Upper lobe of left lung (tissue), 6 donors: ENCODE measurements at regions not wholly inside any gene's neighbourhood (a gene's known extent, or its start where the extent isn't known, plus 50 kb on each side); places are given as distances from the start of the nearest gene placed in this dataset.

ENCODE experiments used
- ATAC-seq, 2 donors: fragments of 200-7000 bp; cut with Tn5 transposase; one replicate each; pipeline ENCODE4 v1.9.1; 2022; ENCODE audit warnings: mild to moderate bottlenecking in 2 of 2, moderate library complexity in 2 of 2; ENCODE audit not compliant: low FRiP score in 2 of 2
- DNase-seq, 2 donors: peaks; one replicate each; pipeline ENCODE4 v3.0.0-alpha.2; 2019 to 2020
- H3K27ac ChIP-seq, 4 donors: fragments of 200-600 bp; sonication (generic); one replicate each; pipeline ENCODE4 v1.5.1; 2016 to 2019
- H3K27me3 ChIP-seq, 4 donors: fragments of 200-600 bp; sonication (generic); one replicate each; pipeline ENCODE4 v1.5.1; 2017 to 2019
- H3K36me3 ChIP-seq, 4 donors: fragments of 200-600 bp; sonication (generic); one replicate each; pipeline ENCODE4 v1.5.1; 2016 to 2019
- H3K4me1 ChIP-seq, 4 donors: fragments of 200-600 bp; sonication (generic); one replicate each; pipeline ENCODE4 v1.5.1; 2018 to 2019
- H3K4me3 ChIP-seq, 4 donors: fragments of 200-600 bp; sonication (generic); one replicate each; pipeline ENCODE4 v1.5.1; 2017 to 2019; ENCODE audit warnings: mild to moderate bottlenecking in 2 of 4, moderate library complexity in 1 of 4
- H3K9me3 ChIP-seq, 4 donors: fragments of 200-600 bp; sonication (generic); one replicate each; pipeline ENCODE4 v1.5.1; 2018 to 2019
- EP300 ChIP-seq, 4 donors: sonication (generic); formaldehyde crosslinking; IDR thresholded peaks; one replicate each; pipeline ENCODE4 v1.5.1; 2017; ENCODE audit warnings: antibody characterized with exemption in 4 of 4, control low read depth in 2 of 4
- POLR2A ChIP-seq, 4 donors: fragments of 450-650 bp; IDR thresholded peaks; one replicate each; pipeline ENCODE4 v1.5.1; 2016 to 2017; ENCODE audit warnings: antibody characterized with exemption in 4 of 4, mild to moderate bottlenecking in 2 of 4
- POLR2AphosphoS5 ChIP-seq, 2 donors: sonication (generic); formaldehyde crosslinking; IDR thresholded peaks; one replicate each; pipeline ENCODE4 v1.5.1; 2017; ENCODE audit warnings: antibody characterized with exemption in 2 of 2
- WGBS, 2 donors: methylation state at CpG; one replicate each; pipeline ENCODE4 v1.1.5; 2017 to 2018; 5-methylcytosine and 5-hydroxymethylcytosine counted together
- TF ChIP-seq, protein P1 (sequence below), 6 experiments: fragments of 450-650 bp in 4 of 6; fragments of 200-600 bp in 2 of 6; sonication (generic) in 2 of 6; IDR thresholded peaks; one replicate each; pipeline ENCODE4 v1.5.1; 2016 to 2019; ENCODE audit warnings: antibody characterized with exemption in 6 of 6
- donor health status: DM: no; HTN: no; CAD: no; lungs with moderate emphysema.
- donor health status: DM: no; HTN: yes; CAD: no; lungs with severe emphysema.

DNA sequence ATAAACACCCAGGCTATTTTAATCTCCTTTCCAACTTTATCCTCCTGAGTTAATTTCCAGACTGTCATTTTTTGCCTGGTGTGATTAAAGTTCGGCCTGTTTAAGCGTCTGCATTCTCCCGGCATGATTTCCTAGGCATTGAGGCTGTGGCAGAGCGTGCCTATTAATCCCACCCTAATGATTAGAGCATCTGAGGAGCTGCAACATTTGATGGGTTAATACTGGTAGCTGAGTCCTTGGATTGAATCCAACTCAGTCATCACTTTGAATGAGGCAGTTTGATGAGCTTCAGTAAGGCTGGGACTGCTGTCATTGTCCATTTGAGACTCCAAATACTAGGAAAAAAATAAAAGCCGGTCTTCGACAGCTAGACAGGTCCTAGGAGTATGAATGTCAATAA, 882.5 kb downstream of the SLC4A3 start:
- ATAC-seq (no peak), DNase-seq (no peak)
- Histone ChIP-seq H3K27ac (no peak overlapping the region), H3K9me3 (no peaks in the 10 kb centered on the region), H3K4me1 (peaks cover 0 to 3% (median 0%) of the 10 kb centered on the region in 4 donors), H3K4me3 (no peak overlapping the region), H3K27me3 (no peaks in the 10 kb centered on the region), H3K36me3 (no peaks in the 10 kb centered on the region)
- 84 to 86% methylated on average over 6 of the region's 6 CpGs for WGBS, 2 donors
- TF ChIP-seq, protein P1, sequence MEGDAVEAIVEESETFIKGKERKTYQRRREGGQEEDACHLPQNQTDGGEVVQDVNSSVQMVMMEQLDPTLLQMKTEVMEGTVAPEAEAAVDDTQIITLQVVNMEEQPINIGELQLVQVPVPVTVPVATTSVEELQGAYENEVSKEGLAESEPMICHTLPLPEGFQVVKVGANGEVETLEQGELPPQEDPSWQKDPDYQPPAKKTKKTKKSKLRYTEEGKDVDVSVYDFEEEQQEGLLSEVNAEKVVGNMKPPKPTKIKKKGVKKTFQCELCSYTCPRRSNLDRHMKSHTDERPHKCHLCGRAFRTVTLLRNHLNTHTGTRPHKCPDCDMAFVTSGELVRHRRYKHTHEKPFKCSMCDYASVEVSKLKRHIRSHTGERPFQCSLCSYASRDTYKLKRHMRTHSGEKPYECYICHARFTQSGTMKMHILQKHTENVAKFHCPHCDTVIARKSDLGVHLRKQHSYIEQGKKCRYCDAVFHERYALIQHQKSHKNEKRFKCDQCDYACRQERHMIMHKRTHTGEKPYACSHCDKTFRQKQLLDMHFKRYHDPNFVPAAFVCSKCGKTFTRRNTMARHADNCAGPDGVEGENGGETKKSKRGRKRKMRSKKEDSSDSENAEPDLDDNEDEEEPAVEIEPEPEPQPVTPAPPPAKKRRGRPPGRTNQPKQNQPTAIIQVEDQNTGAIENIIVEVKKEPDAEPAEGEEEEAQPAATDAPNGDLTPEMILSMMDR (IDR thresholded peaks at IDR 0.05), result no peak

GRCh38 chr2:220510668-220511067, 883.2 kb downstream of the SLC4A3 start:
- no peaks in the 10 kb centered on the region for H3K4me1 ChIP-seq
- 78 to 92% methylated on average over 3 of the region's 3 CpGs for WGBS, 2 donors

DNA sequence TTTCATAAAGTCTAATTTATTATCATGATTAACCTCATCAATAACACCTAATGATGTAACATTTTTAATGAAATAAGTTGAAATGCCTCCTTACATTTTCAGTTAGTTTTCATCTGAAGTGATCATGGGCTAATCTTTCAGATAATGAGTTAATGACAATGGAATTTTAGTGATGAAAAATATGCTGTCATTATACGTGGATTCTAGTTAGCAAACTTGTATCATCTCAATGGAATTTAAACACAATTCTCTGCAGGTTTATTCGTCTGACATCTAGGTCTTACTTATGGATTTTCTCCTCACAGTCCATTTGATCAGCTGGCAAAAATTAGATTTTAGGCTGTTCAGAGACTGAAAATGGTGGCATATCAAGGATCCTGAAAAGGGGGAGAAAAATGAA, 885.0 kb downstream of the SLC4A3 start:
- 46 to 48% methylated on average over 2 of the region's 2 CpGs for WGBS, 2 donors
- Histone ChIP-seq H3K4me1 (no peaks in the 10 kb centered on the region), H3K27ac (no peak overlapping the region), H3K27me3 (no peaks in the 10 kb centered on the region), H3K9me3 (no peaks in the 10 kb centered on the region), H3K36me3 (no peaks in the 10 kb centered on the region), H3K4me3 (no peak overlapping the region)
- DNase-seq (no peak), ATAC-seq (no peak)
- TF ChIP-seq POLR2AphosphoS5 (IDR thresholded peaks at IDR 0.05) (no peak), POLR2A (IDR thresholded peaks at IDR 0.05) (no peak), EP300 (IDR thresholded peaks at IDR 0.05) (no peak)
- TF ChIP-seq, protein P1 (IDR thresholded peaks at IDR 0.05), result no peak

More at GRCh38 chr2:220510668-220511067, 883.2 kb downstream of the SLC4A3 start:
- ATAC-seq (no peak), DNase-seq (no peak)
- Histone ChIP-seq H3K36me3 (no peaks in the 10 kb centered on the region), H3K4me3 (no peak overlapping the region), H3K27ac (no peak overlapping the region), H3K27me3 (no peaks in the 10 kb centered on the region), H3K9me3 (no peaks in the 10 kb centered on the region)
- TF ChIP-seq POLR2AphosphoS5 (IDR thresholded peaks at IDR 0.05) (no peak), EP300 (IDR thresholded peaks at IDR 0.05) (no peak), POLR2A (IDR thresholded peaks at IDR 0.05) (no peak)
- TF ChIP-seq, protein P1 (IDR thresholded peaks at IDR 0.05), result no peak

DNA sequence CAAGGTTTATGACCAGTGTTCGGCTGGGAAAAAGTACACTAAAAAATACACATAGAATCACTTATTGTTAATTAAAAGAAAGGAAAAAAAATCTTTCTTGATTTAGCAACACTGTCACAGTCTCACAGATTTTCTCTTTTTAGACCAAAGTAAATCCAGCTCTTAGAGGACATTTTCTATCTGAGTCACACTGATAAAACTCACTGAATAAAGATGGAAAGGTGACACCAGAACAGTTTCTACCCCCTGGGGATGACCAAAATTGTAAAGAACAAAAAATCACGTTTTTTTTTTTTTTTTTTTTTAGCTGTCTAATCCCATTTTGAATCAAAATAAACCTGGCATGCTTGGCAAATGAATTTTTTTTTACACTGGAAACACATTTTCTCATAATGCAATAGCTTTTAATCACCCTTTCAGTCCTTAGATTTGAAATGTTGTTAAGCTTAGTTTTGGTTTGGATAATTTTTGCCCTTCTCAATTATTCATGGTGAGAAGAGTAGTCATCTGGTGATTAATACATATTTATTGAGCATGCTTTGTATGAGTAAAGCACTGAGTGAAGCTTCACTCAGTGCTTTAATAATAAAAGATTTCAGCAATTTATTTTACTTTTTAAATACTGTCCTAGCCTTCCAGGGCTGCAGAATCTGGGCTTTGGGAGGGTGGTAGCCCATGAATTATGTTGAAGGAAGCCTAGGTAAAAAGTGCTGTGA, 886.3 kb downstream of the SLC4A3 start:
- WGBS, 2 donors, result 52 to 59% methylated on average over 2 of the region's 2 CpGs

More for the DNA sequence above, 886.3 kb downstream of the SLC4A3 start:
- Histone ChIP-seq H3K9me3 (no peaks in the 10 kb centered on the region), H3K27ac (no peak overlapping the region), H3K4me1 (no peaks in the 10 kb centered on the region), H3K27me3 (no peaks in the 10 kb centered on the region), H3K4me3 (no peak overlapping the region), H3K36me3 (no peaks in the 10 kb centered on the region)
- TF ChIP-seq POLR2AphosphoS5 (IDR thresholded peaks at IDR 0.05) (no peak), POLR2A (IDR thresholded peaks at IDR 0.05) (no peak), EP300 (IDR thresholded peaks at IDR 0.05) (no peak)
- TF ChIP-seq, protein P1 (IDR thresholded peaks at IDR 0.05), result no peak
- DNase-seq, result no peak
- no peak for ATAC-seq
